ENCODE measurements at regions not wholly inside any gene's neighbourhood (a gene's known extent, or its start where the extent isn't known, plus 50 kb on each side); places are given as distances from the start of the nearest gene placed in this dataset.

- no peak for TF ChIP-seq CTCF (IDR thresholded peaks at IDR 0.05)
- no peak for TF ChIP-seq POLR2A (IDR thresholded peaks at IDR 0.05)
Measured at GRCh38 chr6:22106451-22106850, 190.4 kb downstream of the PRL start.

Data from adrenal gland (tissue), 5 donors.